HUES48 (cell line): ENCODE measurements at regions not wholly inside any gene's neighbourhood (a gene's known extent, or its start where the extent isn't known, plus 50 kb on each side); places are given as distances from the start of the nearest gene placed in this dataset.

Source experiments
- H3K27ac ChIP-seq: one replicate; pipeline ENCODE4 v1.7.0; 2013; ENCODE audit warnings: low read depth, low read length, inconsistent platforms
- H3K27me3 ChIP-seq: 2 replicates; pipeline ENCODE4 v1.6.1; 2013; ENCODE audit warnings: mild to moderate bottlenecking, low read length; ENCODE audit not compliant: control insufficient read depth, insufficient read depth
- H3K36me3 ChIP-seq: 2 replicates; pipeline ENCODE4 v1.6.1; 2013; ENCODE audit warnings: low read length; ENCODE audit not compliant: control insufficient read depth, insufficient read depth
- H3K4me1 ChIP-seq: 2 replicates; pipeline ENCODE4 v1.6.1; 2013; ENCODE audit warnings: mild to moderate bottlenecking, low read length; ENCODE audit not compliant: control insufficient read depth, insufficient read depth
- H3K4me3 ChIP-seq: 2 replicates; pipeline ENCODE4 v1.5.1; 2013; ENCODE audit warnings: mild to moderate bottlenecking, low read depth, low read length
- H3K9ac ChIP-seq: 2 replicates; pipeline ENCODE4 v1.6.1; 2013; ENCODE audit warnings: mild to moderate bottlenecking, low read depth, low read length, moderate library complexity
- H3K9me3 ChIP-seq: 2 replicates; pipeline ENCODE4 v1.6.1; 2013; ENCODE audit warnings: low read length; ENCODE audit not compliant: control insufficient read depth, insufficient read depth

- no peak overlapping the region for H3K27ac ChIP-seq
- H3K4me3 ChIP-seq: no peak overlapping the region
- no peaks in the 10 kb centered on the region for H3K4me1 ChIP-seq
- no peaks in the 10 kb centered on the region for H3K36me3 ChIP-seq
- H3K9me3 ChIP-seq: no peaks in the 10 kb centered on the region
- no peak overlapping the region for H3K9ac ChIP-seq
- no peaks in the 10 kb centered on the region for H3K27me3 ChIP-seq
Observed at GRCh38 chr4:186775902-186776301, 52.2 kb upstream of the FAT1 start.

GRCh38 chr4:186778134-186778533 lies 54.5 kb upstream of the FAT1 start:
- H3K36me3 ChIP-seq: no peaks in the 10 kb centered on the region
- no peak overlapping the region for H3K27ac ChIP-seq
- H3K27me3 ChIP-seq: no peaks in the 10 kb centered on the region
- no peak overlapping the region for H3K9ac ChIP-seq
- H3K9me3 ChIP-seq: no peaks in the 10 kb centered on the region
- H3K4me3 ChIP-seq: no peak overlapping the region
- no peaks in the 10 kb centered on the region for H3K4me1 ChIP-seq

GRCh38 chr4:186780291-186781031 lies 56.8 kb upstream of the FAT1 start:
- no peaks in the 10 kb centered on the region for H3K27me3 ChIP-seq
- H3K4me3 ChIP-seq: no peak overlapping the region
- no peaks in the 10 kb centered on the region for H3K4me1 ChIP-seq
- H3K9me3 ChIP-seq: no peaks in the 10 kb centered on the region
- H3K9ac ChIP-seq: no peak overlapping the region
- H3K36me3 ChIP-seq: no peaks in the 10 kb centered on the region
- no peak overlapping the region for H3K27ac ChIP-seq

GRCh38 chr4:186781032-186781917 lies 57.6 kb upstream of the FAT1 start:
- Histone ChIP-seq H3K4me3 (no peak overlapping the region), H3K36me3 (no peaks in the 10 kb centered on the region), H3K27me3 (no peaks in the 10 kb centered on the region), H3K9me3 (no peaks in the 10 kb centered on the region), H3K9ac (no peak overlapping the region), H3K4me1 (no peaks in the 10 kb centered on the region), H3K27ac (no peak overlapping the region)

GRCh38 chr4:186782302-186782701 lies 58.6 kb upstream of the FAT1 start:
- Histone ChIP-seq H3K9ac (no peak overlapping the region), H3K36me3 (no peaks in the 10 kb centered on the region), H3K4me1 (no peaks in the 10 kb centered on the region), H3K27ac (no peak overlapping the region), H3K4me3 (no peak overlapping the region), H3K9me3 (no peaks in the 10 kb centered on the region), H3K27me3 (no peaks in the 10 kb centered on the region)

GRCh38 chr4:186787536-186787935 lies 63.9 kb upstream of the FAT1 start:
- Histone ChIP-seq H3K27ac (no peak overlapping the region), H3K36me3 (no peaks in the 10 kb centered on the region), H3K4me3 (no peak overlapping the region), H3K9me3 (no peaks in the 10 kb centered on the region), H3K4me1 (no peaks in the 10 kb centered on the region), H3K9ac (no peak overlapping the region), H3K27me3 (no peaks in the 10 kb centered on the region)

GRCh38 chr4:186789651-186790050 lies 66.0 kb upstream of the FAT1 start:
- Histone ChIP-seq H3K27me3 (no peaks in the 10 kb centered on the region), H3K27ac (no peak overlapping the region), H3K9me3 (no peaks in the 10 kb centered on the region), H3K36me3 (no peaks in the 10 kb centered on the region), H3K9ac (no peak overlapping the region), H3K4me3 (no peak overlapping the region), H3K4me1 (no peaks in the 10 kb centered on the region)

GRCh38 chr4:186790630-186791029 lies 67.0 kb upstream of the FAT1 start:
- Histone ChIP-seq H3K36me3 (no peaks in the 10 kb centered on the region), H3K4me1 (no peaks in the 10 kb centered on the region), H3K9ac (no peak overlapping the region), H3K27me3 (no peaks in the 10 kb centered on the region), H3K4me3 (no peak overlapping the region), H3K27ac (no peak overlapping the region), H3K9me3 (no peaks in the 10 kb centered on the region)

- no peaks in the 10 kb centered on the region for H3K9me3 ChIP-seq
- no peak overlapping the region for H3K27ac ChIP-seq
Observed at GRCh38 chr4:186792728-186793366, 69.2 kb upstream of the FAT1 start.

GRCh38 chr4:186798951-186799659 lies 75.4 kb upstream of the FAT1 start:
- Histone ChIP-seq H3K4me3 (no peak overlapping the region), H3K36me3 (no peaks in the 10 kb centered on the region), H3K9me3 (no peaks in the 10 kb centered on the region), H3K27me3 (no peaks in the 10 kb centered on the region), H3K27ac (no peak overlapping the region), H3K4me1 (no peaks in the 10 kb centered on the region), H3K9ac (no peak overlapping the region)

More at GRCh38 chr4:186792728-186793366, 69.2 kb upstream of the FAT1 start:
- H3K27me3 ChIP-seq: no peaks in the 10 kb centered on the region
- H3K9ac ChIP-seq: no peak overlapping the region
- no peaks in the 10 kb centered on the region for H3K4me1 ChIP-seq
- no peak overlapping the region for H3K4me3 ChIP-seq
- no peaks in the 10 kb centered on the region for H3K36me3 ChIP-seq
